ENCODE measurements at regions not wholly inside any gene's neighbourhood (a gene's known extent, or its start where the extent isn't known, plus 50 kb on each side); places are given as distances from the start of the nearest gene placed in this dataset.
"Not testable (repeated sequence)": the region's sequence is repeated elsewhere in the genome, so short reads cannot be mapped to it uniquely, and the experiment has no call there.

DNA sequence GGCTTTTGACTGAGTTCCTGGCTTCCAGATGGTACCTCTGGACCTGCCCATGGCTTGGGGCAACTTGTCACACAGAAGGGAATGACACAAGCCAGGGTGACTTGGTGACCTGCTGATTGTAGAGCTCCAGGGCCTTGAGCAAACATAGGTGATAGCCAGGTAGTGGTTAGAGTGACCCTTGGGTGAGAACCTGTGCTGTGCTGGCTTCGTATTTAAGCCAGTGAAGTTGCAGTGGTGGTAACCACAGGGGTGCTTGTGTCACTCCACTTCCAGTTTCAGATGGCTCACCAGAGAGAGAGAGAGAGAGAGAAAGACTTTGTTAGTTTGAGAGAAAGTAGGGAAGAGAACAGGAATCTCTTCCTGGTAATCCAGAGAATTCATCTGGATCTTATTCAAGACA is 471.6 kb downstream of the ZIC3 start:
- TF ChIP-seq, protein P1, sequence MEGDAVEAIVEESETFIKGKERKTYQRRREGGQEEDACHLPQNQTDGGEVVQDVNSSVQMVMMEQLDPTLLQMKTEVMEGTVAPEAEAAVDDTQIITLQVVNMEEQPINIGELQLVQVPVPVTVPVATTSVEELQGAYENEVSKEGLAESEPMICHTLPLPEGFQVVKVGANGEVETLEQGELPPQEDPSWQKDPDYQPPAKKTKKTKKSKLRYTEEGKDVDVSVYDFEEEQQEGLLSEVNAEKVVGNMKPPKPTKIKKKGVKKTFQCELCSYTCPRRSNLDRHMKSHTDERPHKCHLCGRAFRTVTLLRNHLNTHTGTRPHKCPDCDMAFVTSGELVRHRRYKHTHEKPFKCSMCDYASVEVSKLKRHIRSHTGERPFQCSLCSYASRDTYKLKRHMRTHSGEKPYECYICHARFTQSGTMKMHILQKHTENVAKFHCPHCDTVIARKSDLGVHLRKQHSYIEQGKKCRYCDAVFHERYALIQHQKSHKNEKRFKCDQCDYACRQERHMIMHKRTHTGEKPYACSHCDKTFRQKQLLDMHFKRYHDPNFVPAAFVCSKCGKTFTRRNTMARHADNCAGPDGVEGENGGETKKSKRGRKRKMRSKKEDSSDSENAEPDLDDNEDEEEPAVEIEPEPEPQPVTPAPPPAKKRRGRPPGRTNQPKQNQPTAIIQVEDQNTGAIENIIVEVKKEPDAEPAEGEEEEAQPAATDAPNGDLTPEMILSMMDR (IDR thresholded peaks at IDR 0.05; ENCODE audit: borderline replicate concordance, insufficient read depth, low read depth, low read length), result no peak
- H3K4me3 ChIP-seq (ENCODE audit: low read depth, low read length), result no peak overlapping the region

DNA sequence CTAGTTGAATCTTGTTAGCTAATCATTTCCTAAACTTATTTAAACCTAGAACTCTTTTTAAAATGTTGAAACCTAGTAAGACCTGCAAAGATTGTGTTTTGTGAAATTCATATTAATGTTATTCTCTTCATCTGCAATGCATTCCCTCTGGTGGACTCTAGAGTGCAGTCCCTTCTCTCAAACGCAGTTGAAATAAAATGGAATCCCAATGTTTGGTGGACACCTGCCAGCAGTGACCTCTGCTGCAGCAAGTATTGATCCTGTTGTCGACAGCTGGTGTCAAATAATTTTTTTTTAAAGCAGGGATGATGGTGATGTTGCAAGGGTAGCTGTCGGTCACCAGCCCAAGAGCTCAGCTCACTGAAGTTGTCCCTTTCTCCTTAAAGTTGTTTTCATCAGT is 492.0 kb downstream of the ZIC3 start:
- TF ChIP-seq, protein P1 (IDR thresholded peaks at IDR 0.05; ENCODE audit: borderline replicate concordance, insufficient read depth, low read depth, low read length), result no peak
- H3K4me3 ChIP-seq (ENCODE audit: low read depth, low read length), result no peak overlapping the region

DNA sequence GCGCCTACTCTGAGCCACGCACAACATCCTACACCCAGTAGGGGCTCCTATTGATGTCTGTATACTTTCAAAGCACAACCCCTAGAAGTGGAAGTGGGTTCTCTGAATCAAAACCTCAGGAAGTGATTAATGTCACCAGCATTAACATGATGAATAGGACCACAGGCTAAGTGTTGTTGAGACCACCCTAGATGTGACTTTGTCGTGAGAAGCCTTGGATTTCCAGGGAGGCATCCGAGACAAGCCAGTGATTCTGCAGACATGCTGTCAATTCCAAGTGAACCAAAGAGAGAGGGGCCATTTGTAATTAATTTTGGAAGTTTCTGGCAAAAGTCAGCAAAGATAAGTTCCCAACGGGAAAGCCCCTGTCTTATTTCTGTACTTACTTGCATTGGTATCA is 493.0 kb downstream of the ZIC3 start:
- TF ChIP-seq, protein P1 (IDR thresholded peaks at IDR 0.05; ENCODE audit: borderline replicate concordance, insufficient read depth, low read depth, low read length), result no peak
- H3K4me3 ChIP-seq (ENCODE audit: low read depth, low read length), result no peak overlapping the region

DNA sequence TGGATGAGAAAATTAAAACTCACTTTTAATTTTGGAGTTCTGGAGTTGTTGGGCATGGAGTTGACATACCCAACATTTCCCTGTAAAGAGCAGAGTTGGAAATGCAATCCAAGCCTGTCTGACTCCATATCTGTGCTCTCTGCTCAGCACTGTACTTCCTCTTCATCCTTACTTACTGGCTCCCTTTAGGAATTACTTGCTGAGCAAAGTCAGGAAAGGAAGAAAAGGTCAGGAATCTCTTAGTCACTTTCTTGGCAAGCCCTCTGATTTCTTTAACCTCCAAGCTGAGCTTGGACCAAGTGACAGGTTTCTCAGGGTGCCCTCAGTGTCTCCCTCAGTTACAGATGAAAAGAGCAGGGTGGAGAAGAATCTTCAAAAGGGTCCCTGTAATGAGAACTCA is 501.5 kb downstream of the ZIC3 start:
- TF ChIP-seq, protein P1 (IDR thresholded peaks at IDR 0.05; ENCODE audit: borderline replicate concordance, insufficient read depth, low read depth, low read length), result no peak
- H3K4me3 ChIP-seq (ENCODE audit: low read depth, low read length), result no peak overlapping the region

DNA sequence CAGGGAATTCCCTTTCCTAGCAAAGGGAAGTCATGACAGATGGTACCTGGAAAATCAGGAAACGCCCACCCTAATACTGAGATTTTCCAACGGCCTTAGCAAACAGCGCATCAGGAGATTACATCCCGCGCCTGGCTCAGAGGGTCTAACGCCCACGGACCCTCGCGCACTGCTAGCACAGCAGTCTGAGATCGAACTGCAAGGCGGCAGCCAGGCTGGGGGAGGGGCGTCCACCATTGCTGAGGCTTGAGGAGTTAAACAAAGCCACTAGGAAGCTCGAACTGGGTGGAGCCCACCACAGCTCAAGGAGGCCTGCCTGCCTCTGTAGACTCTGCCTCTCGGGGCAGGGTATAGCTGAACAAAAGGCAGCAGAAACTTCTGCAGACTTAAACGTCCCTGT is 507.7 kb downstream of the ZIC3 start:
- H3K4me3 ChIP-seq (ENCODE audit: low read depth, low read length), result no peak overlapping the region
- TF ChIP-seq, protein P1 (IDR thresholded peaks at IDR 0.05; ENCODE audit: borderline replicate concordance, insufficient read depth, low read depth, low read length), result no peak

DNA sequence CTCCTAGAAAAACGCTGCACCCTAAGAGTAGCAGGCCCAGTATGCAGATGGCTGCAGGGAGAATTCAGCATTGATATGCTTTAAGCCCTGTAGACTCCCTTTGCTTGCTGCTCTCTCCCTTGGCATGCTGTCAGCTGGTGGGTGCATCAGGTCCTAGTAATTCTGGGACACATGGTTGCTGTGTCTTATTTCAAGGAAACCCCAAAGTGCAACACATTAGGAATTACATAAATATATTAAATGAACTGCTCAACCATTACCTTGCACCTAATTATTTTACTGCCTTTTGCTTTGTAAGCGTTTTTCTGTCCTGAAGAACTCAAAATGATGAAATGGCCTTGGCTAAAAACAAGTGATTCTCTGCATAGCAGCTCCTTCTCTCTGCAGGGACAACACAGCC is 516.3 kb downstream of the ZIC3 start:
- no peak overlapping the region for H3K4me3 ChIP-seq (ENCODE audit: low read depth, low read length)
- TF ChIP-seq, protein P1 (IDR thresholded peaks at IDR 0.05; ENCODE audit: borderline replicate concordance, insufficient read depth, low read depth, low read length), result no peak

DNA sequence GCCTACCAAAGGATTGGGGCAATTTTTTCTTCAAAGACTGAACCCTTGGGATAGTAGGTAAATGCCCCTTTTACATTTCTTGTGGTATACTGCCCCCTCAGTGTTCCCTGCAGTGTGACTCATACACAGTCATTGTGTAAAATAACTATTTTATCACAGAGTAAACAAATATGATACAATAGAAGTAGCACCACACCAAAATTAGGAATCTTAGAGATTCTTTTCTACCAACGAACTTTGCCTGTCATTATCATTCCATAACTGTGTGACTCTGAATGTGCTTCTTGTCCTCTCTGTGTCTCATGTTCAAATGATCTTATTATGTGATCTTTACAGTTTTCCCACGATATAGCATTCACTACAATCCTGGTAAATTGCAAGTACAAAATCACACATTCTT is 517.0 kb downstream of the ZIC3 start:
- H3K4me3 ChIP-seq (ENCODE audit: low read depth, low read length), result no peak overlapping the region
- TF ChIP-seq, protein P1 (IDR thresholded peaks at IDR 0.05; ENCODE audit: borderline replicate concordance, insufficient read depth, low read depth, low read length), result no peak

DNA sequence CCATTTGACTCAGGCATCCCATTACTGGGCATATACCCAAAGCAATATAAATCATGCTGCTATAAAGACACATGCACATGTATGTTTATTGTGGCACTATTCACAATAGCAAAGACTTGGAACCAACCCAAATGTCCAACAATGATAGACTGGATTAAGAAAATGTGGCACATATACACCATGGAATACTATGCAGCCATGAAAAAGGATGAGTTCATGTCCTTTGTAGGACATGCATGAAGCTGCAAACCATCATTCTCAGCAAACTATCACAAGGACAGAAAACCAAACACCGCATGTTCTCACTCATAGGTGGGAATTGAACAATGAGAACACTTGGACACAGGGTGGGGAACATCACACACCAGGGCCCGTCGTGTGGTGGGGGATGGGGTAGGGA is 545.0 kb downstream of the ZIC3 start:
- not testable (repeated sequence) for H3K4me3 ChIP-seq (ENCODE audit: low read depth, low read length)
